ENCODE measurements at regions not wholly inside any gene's neighbourhood (a gene's known extent, or its start where the extent isn't known, plus 50 kb on each side); places are given as distances from the start of the nearest gene placed in this dataset.

GRCh38 chr6:79373880-79374279, 139.4 kb upstream of the HMGN3 start:
- no peaks in the 10 kb centered on the region for H3K27me3 ChIP-seq (ENCODE audit: insufficient read depth, low read length)
- POLR2A ChIA-PET = no interaction called here
- CTCF ChIA-PET = no interaction called here
- H3K4me1 ChIP-seq (ENCODE audit: control insufficient read depth in 1 of 2, insufficient read depth in 2 of 2, low read length in 2 of 2) = no peaks in the 10 kb centered on the region
- intact Hi-C loops (cut with micrococcal nuclease) = no loop called here
- ATAC-seq (no peak), DNase-seq (ENCODE audit: low read depth, low spot score) (no peak)
- no peaks in the 10 kb centered on the region for H4K20me1 ChIP-seq (ENCODE audit: insufficient read depth)
- RAD21 ChIA-PET (ENCODE audit: low non-redundant PET in 1 of 2, low total read pairs in 2 of 2, uncharacterized antibody in 2 of 2, unreplicated experiment in 2 of 2) = no interaction called here
- H3K27ac ChIP-seq (ENCODE audit: low read depth, low read length) = no peak overlapping the region
- no peaks in the 10 kb centered on the region for H3K36me3 ChIP-seq (ENCODE audit: control insufficient read depth in 1 of 2, insufficient read depth in 2 of 2, low read length in 2 of 2)
- H3K79me2 ChIP-seq (ENCODE audit: insufficient read depth, low read length) = no peaks in the 10 kb centered on the region
- BruUV-seq (replicated peaks) = no TSS peak
- no peaks in the 10 kb centered on the region for H3K9me2 ChIP-seq (ENCODE audit: insufficient read depth)
- no peak overlapping the region for H3K4me2 ChIP-seq (ENCODE audit: low read length)
- TF ChIP-seq SP1 (IDR thresholded peaks at IDR 0.05; ENCODE audit: low read depth) (no peak), EZH2 (IDR thresholded peaks at IDR 0.05) (no peak), ZFX (IDR thresholded peaks at IDR 0.05) (no peak), ZNF274 (IDR thresholded peaks at IDR 0.05; ENCODE audit: low read depth, low read length) (no peak), SRF (IDR thresholded peaks at IDR 0.05; ENCODE audit: low read depth) (no peak), ELF1 (IDR thresholded peaks at IDR 0.05; ENCODE audit: borderline replicate concordance, low read depth) (no peak), EZH2phosphoT487 (IDR thresholded peaks at IDR 0.05; ENCODE audit: borderline replicate concordance) (no peak), FOSL1 (IDR thresholded peaks at IDR 0.05; ENCODE audit: low read depth) (no peak), MAX (IDR thresholded peaks at IDR 0.05) (no peak), EGR1 (IDR thresholded peaks at IDR 0.05; ENCODE audit: low read depth) (no peak), CBX3 (IDR thresholded peaks at IDR 0.05; ENCODE audit: low read depth) (no peak), CTCF (IDR thresholded peaks at IDR 0.05 in 2 of 3, conservative IDR thresholded peaks at IDR 0.05 in 1 of 3; ENCODE audit: borderline replicate concordance in 1 of 3, insufficient read depth in 1 of 3, low read depth in 2 of 3, low read length in 2 of 3) (no peak), ZBTB33 (IDR thresholded peaks at IDR 0.05; ENCODE audit: extremely low read depth, insufficient replicate concordance, low read length) (no peak), RAD21 (IDR thresholded peaks at IDR 0.05; ENCODE audit: low read depth) (no peak), TCF7L2 (IDR thresholded peaks at IDR 0.05; ENCODE audit: borderline replicate concordance, extremely low read depth, insufficient read depth, insufficient read length) (no peak), POLR2AphosphoS5 (IDR thresholded peaks at IDR 0.05; ENCODE audit: low read depth, low read length) (no peak), YY1 (IDR thresholded peaks at IDR 0.05; ENCODE audit: extremely low read depth, insufficient replicate concordance, low read depth, low read length) (no peak), POLR2A (IDR thresholded peaks at IDR 0.05; ENCODE audit: borderline replicate concordance, extremely low read depth, insufficient read depth, insufficient read length) (no peak), REST (IDR thresholded peaks at IDR 0.05; ENCODE audit: low read depth) (no peak)
- H3K4me3 ChIP-seq (replicated peaks in 1 of 2; ENCODE audit: low read depth in 1 of 2, low read length in 2 of 2) = no peak overlapping the region
- no peak overlapping the region for H2AFZ ChIP-seq (ENCODE audit: low read depth, low read length, poor library complexity, severe bottlenecking)
- no peak overlapping the region for H3K9ac ChIP-seq (ENCODE audit: low read length)
- peaks cover 0 to 5% of the 10 kb centered on the region in 2 experiments; a peak in 1 of 4 replicates for H3K9me3 ChIP-seq (ENCODE audit: control insufficient read depth in 1 of 2, insufficient read depth in 1 of 2, low read depth in 1 of 2, low read length in 2 of 2)
